ENCODE measurements at regions not wholly inside any gene's neighbourhood (a gene's known extent, or its start where the extent isn't known, plus 50 kb on each side); places are given as distances from the start of the nearest gene placed in this dataset.

GRCh38 chr18:56270671-56271250, 367.6 kb downstream of the TXNL1 start:
- no peak for TF ChIP-seq CTCF (IDR thresholded peaks at IDR 0.05)
- no peak for TF ChIP-seq POLR2AphosphoS5 (IDR thresholded peaks at IDR 0.05)

Data from gastroesophageal sphincter (tissue), 3 donors.